DMS79 (cell line): ENCODE measurements at regions not wholly inside any gene's neighbourhood (a gene's known extent, or its start where the extent isn't known, plus 50 kb on each side); places are given as distances from the start of the nearest gene placed in this dataset.

Experiments
- DNase-seq: peaks from one replicate; lab custom pipeline; 2025; lab: John Stamatoyannopoulos, UW

GRCh38 chr10:31146491-31147209 is 115.0 kb upstream of the ZNF438 start:
- DNase-seq: no peak

DNA sequence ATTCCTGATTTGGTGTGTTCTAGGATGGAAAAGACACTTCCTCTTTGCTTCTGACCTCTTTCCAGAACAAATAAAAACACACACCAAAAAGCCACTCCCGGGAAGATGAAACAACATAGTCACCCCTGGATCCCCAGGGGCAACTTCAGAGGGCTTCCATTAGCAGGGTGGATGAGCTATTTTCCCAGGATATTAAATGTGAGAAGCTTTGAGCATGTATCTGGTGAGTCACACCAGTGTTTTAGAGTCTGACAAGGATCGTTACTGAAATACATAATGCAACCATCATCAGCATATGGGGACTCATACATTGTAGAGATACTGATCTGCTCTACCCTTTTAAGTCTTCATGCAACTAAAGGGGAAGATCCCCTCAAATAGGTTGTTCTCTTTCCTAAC is 115.5 kb upstream of the ZNF438 start:
- DNase-seq: no peak

GRCh38 chr10:31148951-31149350 is 117.3 kb upstream of the ZNF438 start:
- DNase-seq: no peak

DNA sequence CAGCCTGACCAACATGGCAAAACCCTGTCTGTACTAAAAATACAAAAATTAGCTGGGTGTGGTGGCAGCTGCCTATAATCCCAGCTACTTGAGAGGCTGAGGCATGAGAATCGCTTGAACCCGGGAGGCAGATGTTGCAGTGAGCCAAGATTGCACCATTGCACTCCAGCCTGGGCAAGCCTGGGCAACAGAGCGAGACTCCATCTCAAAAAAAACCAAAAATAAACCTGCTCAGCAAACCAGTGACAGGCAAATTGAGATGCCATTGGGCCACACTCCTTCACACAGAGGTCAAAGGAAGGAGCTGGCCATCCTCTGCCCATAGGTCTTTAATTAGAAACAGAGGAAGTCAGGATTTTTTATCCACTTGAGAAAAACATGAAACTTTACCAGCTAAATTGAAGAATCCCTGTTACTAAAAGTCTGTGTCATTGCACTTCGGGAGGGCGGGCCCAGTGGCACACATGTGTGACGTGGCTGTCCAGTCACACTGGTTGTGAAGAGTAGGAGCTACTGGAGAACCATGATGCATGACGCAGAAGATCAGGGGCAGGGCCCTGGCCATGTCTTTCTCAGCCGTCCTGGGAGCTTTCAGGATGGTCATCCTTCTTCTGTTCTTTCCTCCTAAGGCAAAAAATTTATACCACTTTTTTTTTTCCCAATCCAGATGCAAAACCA is 118.3 kb upstream of the ZNF438 start:
- peak; percentile 20 for DNase-seq

GRCh38 chr10:31151301-31151700 is 119.6 kb upstream of the ZNF438 start:
- DNase-seq: no peak

- DNase-seq: no peak
Measured at GRCh38 chr10:31152421-31153135, 120.9 kb upstream of the ZNF438 start.

DNA sequence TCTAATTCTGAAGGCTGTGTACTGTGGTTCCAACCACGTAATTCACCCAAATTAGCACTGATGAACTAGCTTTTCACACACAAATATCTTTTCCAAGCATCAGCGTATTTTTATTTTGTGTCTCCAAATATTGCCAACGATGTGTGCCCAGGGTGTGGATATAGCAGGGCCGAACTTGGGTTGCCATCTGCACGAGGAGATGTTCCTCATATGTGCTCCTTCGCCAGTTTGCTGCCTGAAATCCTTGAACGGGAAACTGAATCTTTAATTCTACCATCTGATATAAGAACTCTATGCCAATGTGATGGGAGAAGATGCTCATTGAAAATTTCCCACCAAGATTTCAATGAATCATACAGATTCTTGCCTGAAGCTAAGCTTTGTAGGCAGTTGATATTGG is 121.5 kb upstream of the ZNF438 start:
- no peak for DNase-seq

- no peak for DNase-seq
Measured at GRCh38 chr10:31153692-31154091, 122.0 kb upstream of the ZNF438 start.

DNA sequence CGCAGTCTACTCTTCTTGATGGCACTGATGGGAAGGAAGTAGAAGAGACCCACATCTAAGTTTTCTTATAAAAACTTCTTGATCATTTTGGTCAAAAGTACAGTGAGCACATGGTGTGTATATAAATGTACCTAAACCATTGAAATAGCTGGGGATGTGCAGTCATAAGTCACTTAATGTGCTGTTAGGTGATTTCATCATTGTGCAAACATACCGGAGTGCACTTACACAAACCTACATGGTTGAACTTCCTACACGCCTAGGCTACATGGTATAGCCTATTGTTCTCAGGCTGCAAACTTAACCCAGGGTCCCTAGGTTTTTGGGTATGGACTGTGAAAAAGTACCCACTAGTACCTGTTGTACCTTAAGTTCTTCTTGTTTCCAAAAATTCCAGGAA is 123.3 kb upstream of the ZNF438 start:
- no peak for DNase-seq

- peak; percentile 65 for DNase-seq
Measured at GRCh38 chr10:31157123-31158010, 125.7 kb upstream of the ZNF438 start.

DNA sequence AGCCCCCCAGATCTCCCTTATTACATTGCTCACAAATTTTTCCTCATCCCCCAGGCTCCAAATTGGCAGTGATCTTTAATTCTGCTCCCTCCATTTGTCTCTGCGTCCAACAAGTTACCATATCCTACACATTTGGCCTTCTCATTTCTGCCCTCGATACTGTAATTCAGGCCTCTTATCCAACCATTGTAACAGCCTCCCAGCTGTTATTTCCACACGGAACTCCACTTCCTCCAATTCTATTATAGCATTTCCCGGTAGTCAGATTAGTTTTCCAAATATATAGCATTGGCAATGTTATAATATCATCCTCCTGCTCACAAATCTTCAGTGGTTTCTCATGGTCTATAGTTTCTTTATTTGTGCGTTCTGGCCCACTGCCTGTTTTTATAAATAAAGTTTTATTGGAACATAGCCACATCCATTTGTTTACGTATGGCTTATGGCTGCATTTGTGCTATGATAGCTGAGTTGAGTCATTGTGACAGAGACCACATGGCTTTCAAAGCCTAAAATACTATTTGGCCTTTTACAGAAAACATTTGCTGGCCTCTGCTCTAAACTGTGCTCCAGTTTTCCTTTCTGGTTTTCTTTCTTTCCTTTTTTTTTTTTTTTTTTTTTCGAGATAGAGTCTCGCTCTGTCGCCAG is 126.5 kb upstream of the ZNF438 start:
- no peak for DNase-seq

- no peak for DNase-seq
Measured at GRCh38 chr10:31166606-31167005, 134.9 kb upstream of the ZNF438 start.

DNA sequence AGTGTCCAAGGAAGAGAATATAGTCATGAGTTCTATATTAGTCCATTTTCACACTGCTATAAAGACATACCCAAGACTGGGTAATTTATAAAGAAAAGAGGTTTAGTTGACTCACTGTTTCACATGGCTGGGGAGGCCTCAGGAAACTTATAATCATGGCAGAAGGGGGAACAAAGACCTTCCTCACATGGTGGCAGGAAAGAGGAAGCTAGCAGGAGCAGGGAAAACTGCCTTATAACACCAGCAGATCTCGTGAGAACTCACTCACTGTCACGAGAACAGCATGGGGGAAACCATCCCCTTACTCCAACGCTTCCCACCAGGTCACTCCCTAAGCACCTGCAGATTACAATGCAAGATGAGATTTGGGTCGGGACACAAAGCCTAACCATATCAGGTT is 139.0 kb upstream of the ZNF438 start:
- no peak for DNase-seq

GRCh38 chr10:31171402-31172083 is 139.9 kb upstream of the ZNF438 start:
- no peak for DNase-seq

- no peak for DNase-seq
Measured at GRCh38 chr10:31172925-31173324, 141.3 kb upstream of the ZNF438 start.

DNA sequence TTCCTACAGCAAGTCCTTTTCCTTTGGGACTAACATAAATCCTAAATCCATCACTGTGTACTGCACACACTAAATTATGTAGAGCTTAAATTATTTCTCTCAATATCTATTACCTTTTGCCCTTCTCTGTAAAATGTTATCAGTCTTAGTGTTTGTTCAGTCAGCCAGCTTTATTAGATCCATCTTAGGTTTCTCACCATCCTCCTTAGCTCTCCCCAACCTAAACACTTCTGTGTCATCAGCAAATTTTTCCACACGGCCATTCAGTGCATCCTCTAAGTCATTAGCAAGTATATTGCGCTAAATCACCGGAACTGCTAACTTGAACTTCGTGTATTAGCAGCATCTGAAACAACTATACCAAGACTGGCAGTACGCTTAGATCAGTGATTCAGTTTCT is 142.1 kb upstream of the ZNF438 start:
- DNase-seq: no peak

DNA sequence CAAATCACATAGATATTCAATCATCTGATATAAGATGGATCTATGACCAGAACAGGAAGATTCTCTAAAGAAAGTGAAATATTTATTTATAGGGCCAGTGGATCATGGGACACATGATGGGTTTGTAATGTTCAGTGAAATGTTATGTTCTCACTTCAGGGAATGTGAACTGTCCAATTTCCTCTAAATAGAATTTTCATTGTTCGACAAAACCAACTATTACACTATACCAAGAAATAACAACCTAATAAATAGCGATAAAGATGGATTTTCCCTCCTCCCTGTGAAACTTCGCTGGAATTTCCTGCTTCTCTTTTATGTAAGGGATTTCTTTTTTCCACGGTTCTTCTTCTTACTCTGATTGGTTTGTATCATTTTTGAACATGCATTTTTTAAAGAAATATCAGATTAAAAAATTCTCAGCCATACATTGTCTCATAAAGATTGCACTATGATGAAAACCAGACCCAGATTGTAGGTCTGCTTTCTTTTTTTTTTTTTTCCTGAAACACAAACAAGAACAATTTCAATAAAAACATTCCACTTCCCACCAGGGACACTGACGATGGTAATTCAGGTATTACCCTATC is 139.8 kb upstream of the ZEB1 start:
- no peak for DNase-seq

- DNase-seq: no peak
Measured at GRCh38 chr10:31186225-31187000, 132.6 kb upstream of the ZEB1 start.

DNA sequence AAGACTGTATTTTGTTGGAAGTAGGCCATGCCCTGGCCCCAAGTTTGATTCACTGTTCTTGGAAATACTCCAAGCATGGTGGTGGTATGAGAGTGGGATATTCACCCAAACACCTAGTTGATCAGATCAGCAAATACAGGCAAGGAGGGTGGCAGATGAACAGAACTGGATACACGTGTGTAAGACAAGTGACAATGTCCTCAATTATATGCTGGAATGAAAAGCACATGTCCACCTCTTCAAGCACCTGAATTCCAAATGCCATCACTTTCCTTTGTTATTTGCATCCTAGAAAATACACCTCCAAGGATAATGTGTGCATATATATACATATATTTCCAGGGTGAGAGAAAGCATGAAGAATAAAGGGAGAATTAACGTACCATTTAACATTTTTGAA is 131.8 kb upstream of the ZEB1 start:
- DNase-seq: no peak
